GM23338 (cell line): ENCODE measurements at regions not wholly inside any gene's neighbourhood (a gene's known extent, or its start where the extent isn't known, plus 50 kb on each side); places are given as distances from the start of the nearest gene placed in this dataset.

ENCODE experiments used
- ATAC-seq: fragments of 200-7000 bp; cut with Tn5 transposase; 3 replicates; pipeline ENCODE4 v1.9.1; 2020
- DNase-seq: peaks from one replicate; pipeline ENCODE4 v3.0.0-alpha.2; 2015; ENCODE audit warnings: low spot score
- H2AFZ ChIP-seq: fragments of 200-600 bp; sonication (generic); 2 replicates; pipeline ENCODE4 v1.8.0; 2016; ENCODE audit warnings: antibody characterized with exemption, mild to moderate bottlenecking, moderate library complexity
- H3F3A ChIP-seq: fragments of 200-600 bp; sonication (generic); replicated peaks from 2 replicates; pipeline ENCODE4 v1.8.0; 2017; ENCODE audit warnings: antibody characterized with exemption, mixed run types, low read depth
- H3K27ac ChIP-seq: fragments of 200-600 bp; sonication (generic); 2 replicates; pipeline ENCODE4 v1.6.1; 2016; ENCODE audit warnings: low read depth
- H3K27me3 ChIP-seq: fragments of 200-600 bp; sonication (generic); 2 replicates; pipeline ENCODE4 v1.8.0; 2016; ENCODE audit warnings: mild to moderate bottlenecking, mixed run types, moderate library complexity; ENCODE audit not compliant: insufficient read depth
- H3K36me3 ChIP-seq: fragments of 200-600 bp; sonication (generic); 2 replicates; pipeline ENCODE4 v1.8.0; 2016; ENCODE audit warnings: mild to moderate bottlenecking; ENCODE audit not compliant: insufficient read depth
- H3K4me1 ChIP-seq: fragments of 200-600 bp; sonication (generic); 2 replicates; pipeline ENCODE4 v1.8.0; 2016; ENCODE audit warnings: mild to moderate bottlenecking, moderate library complexity; ENCODE audit not compliant: insufficient read depth
- H3K4me2 ChIP-seq: fragments of 200-600 bp; sonication (generic); 2 replicates; pipeline ENCODE4 v1.7.1; 2017; ENCODE audit warnings: mixed run types
- H3K4me3 ChIP-seq: fragments of 200-600 bp; sonication (generic); 2 replicates; pipeline ENCODE4 v1.6.1; 2016; ENCODE audit warnings: mixed run types
- H3K79me2 ChIP-seq: fragments of 200-600 bp; sonication (generic); replicated peaks from 2 replicates; pipeline ENCODE4 v1.8.0; 2017; ENCODE audit warnings: mild to moderate bottlenecking; ENCODE audit not compliant: insufficient read depth
- H3K9me2 ChIP-seq: fragments of 200-600 bp; sonication (generic); 2 replicates; pipeline ENCODE4 v1.8.0; 2017; ENCODE audit not compliant: insufficient read depth
- H4K20me1 ChIP-seq: fragments of 200-600 bp; sonication (generic); replicated peaks from 2 replicates; pipeline ENCODE4 v1.8.0; 2017; ENCODE audit warnings: mild to moderate bottlenecking; ENCODE audit not compliant: insufficient read depth
- H3K27ac Mint-ChIP-seq: 2 replicates; pipeline ENCODE4 v1.8.0; 2020; ENCODE audit warnings: inconsistent platforms, mild to moderate bottlenecking, moderate library complexity, mixed read lengths
- H3K27me3 Mint-ChIP-seq: 3 replicates; pipeline ENCODE4 v1.8.0; 2022; ENCODE audit warnings: low read depth, mild to moderate bottlenecking, moderate library complexity, mixed read lengths, inconsistent platforms; ENCODE audit not compliant: insufficient read depth, poor library complexity
- H3K36me3 Mint-ChIP-seq: 3 replicates; pipeline ENCODE4 v1.8.0; 2021; ENCODE audit warnings: low read depth, mild to moderate bottlenecking, inconsistent platforms, moderate library complexity, mixed read lengths
- H3K4me1 Mint-ChIP-seq: 3 replicates; pipeline ENCODE4 v1.8.0; 2020; ENCODE audit warnings: mild to moderate bottlenecking, inconsistent platforms, mixed read lengths
- H3K4me3 Mint-ChIP-seq: 3 replicates; pipeline ENCODE4 v1.8.0; 2021; ENCODE audit warnings: moderate library complexity, mild to moderate bottlenecking, inconsistent platforms, mixed read lengths
- H3K9me3 Mint-ChIP-seq: 3 replicates; pipeline ENCODE4 v1.8.0; 2020; ENCODE audit warnings: moderate library complexity, mild to moderate bottlenecking, inconsistent platforms, mixed read lengths
- CREB1 ChIP-seq: fragments of 250-450 bp; sonication (Bioruptor Pico); IDR thresholded peaks from 2 replicates; pipeline ENCODE4 v1.5.0; 2020; ENCODE audit warnings: low read depth, mild to moderate bottlenecking, moderate library complexity
- EZH2 ChIP-seq: fragments of 200-600 bp; sonication (generic); IDR thresholded peaks from one replicate; pipeline ENCODE4 v1.8.0; 2017; ENCODE audit warnings: antibody characterized with exemption, mild to moderate bottlenecking, low read depth; ENCODE audit not compliant: unreplicated experiment
- EZH2phosphoT487 ChIP-seq: fragments of 200-600 bp; sonication (generic); IDR thresholded peaks from one replicate; pipeline ENCODE4 v1.8.1; 2018; ENCODE audit warnings: antibody characterized with exemption; ENCODE audit not compliant: unreplicated experiment
- JUNB ChIP-seq: IDR thresholded peaks from one replicate; pipeline ENCODE4 v1.6.1; 2016; ENCODE audit warnings: antibody characterized with exemption; ENCODE audit not compliant: unreplicated experiment
- POLR2AphosphoS5 ChIP-seq: IDR thresholded peaks from 2 replicates; pipeline ENCODE4 v1.6.1; 2016; ENCODE audit warnings: antibody characterized with exemption, low read depth
- TF ChIP-seq, protein P1 (sequence below), 2 experiments: fragments of 200-600 bp in 1 of 2; sonication (generic) in 1 of 2; conservative IDR thresholded peaks; 2 replicates each; pipeline versions ENCODE4 v1.5.1 to v1.6.1; 2016 to 2017; ENCODE audit warnings: antibody characterized with exemption in 2 of 2, low read depth in 2 of 2, mild to moderate bottlenecking in 2 of 2, moderate library complexity in 1 of 2
- TF ChIP-seq, protein P2 (sequence below): fragments of 250-450 bp; sonication (Bioruptor Pico); IDR thresholded peaks from 2 replicates; pipeline ENCODE4 v1.5.0; 2020; ENCODE audit warnings: mild to moderate bottlenecking, moderate library complexity

DNA sequence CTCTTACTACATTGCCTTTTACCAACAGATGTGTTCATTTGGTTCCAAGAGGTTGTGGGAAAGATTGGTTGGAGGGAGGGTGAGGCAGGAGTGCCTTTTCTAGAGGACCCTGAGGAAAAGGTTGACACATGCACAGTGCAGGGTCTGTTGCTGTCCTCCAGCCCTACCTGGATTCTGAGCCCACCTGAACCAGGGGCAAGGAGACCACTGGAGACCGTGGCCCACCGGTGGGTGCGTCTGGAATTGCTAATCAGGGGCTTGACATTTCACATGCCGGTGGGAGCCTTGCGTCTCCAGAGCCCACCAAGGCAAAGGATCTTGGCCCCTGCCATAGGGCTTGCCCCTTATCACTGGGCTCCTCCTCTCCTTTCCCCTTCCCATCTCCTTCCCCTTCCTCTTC, 80.4 kb upstream of the ZBED5 start:
- H2AFZ ChIP-seq = no peak overlapping the region
- H3K4me2 ChIP-seq = no peak overlapping the region
- no peaks in the 10 kb centered on the region for H3K36me3 ChIP-seq
- Mint-ChIP-seq H3K27ac (no peak overlapping the region), H3K36me3 (no peaks in the 10 kb centered on the region), H3K4me1 (peaks cover 9% of the 10 kb centered on the region), H3K4me3 (no peak overlapping the region), H3K27me3 (peaks cover 1% of the 10 kb centered on the region), H3K9me3 (peaks cover 4% of the 10 kb centered on the region; the same call in 1 of the 3 replicates)
- H3K27ac ChIP-seq = no peak overlapping the region
- no peak for ATAC-seq
- no peaks in the 10 kb centered on the region for H3K79me2 ChIP-seq
- H3K4me1 ChIP-seq = peaks cover 3% of the 10 kb centered on the region; the same call in 1 of the 2 replicates
- no peak overlapping the region for H3K4me3 ChIP-seq
- H3K27me3 ChIP-seq = no peaks in the 10 kb centered on the region
- DNase-seq = no peak
- H3F3A ChIP-seq = no peaks in the 10 kb centered on the region
- TF ChIP-seq EZH2 = no peak
- no peak for TF ChIP-seq JUNB
- TF ChIP-seq POLR2AphosphoS5 = no peak
- TF ChIP-seq CREB1 (CRISPR knock-in tag) = no peak
- no peak for TF ChIP-seq EZH2phosphoT487
- TF ChIP-seq, protein P1, sequence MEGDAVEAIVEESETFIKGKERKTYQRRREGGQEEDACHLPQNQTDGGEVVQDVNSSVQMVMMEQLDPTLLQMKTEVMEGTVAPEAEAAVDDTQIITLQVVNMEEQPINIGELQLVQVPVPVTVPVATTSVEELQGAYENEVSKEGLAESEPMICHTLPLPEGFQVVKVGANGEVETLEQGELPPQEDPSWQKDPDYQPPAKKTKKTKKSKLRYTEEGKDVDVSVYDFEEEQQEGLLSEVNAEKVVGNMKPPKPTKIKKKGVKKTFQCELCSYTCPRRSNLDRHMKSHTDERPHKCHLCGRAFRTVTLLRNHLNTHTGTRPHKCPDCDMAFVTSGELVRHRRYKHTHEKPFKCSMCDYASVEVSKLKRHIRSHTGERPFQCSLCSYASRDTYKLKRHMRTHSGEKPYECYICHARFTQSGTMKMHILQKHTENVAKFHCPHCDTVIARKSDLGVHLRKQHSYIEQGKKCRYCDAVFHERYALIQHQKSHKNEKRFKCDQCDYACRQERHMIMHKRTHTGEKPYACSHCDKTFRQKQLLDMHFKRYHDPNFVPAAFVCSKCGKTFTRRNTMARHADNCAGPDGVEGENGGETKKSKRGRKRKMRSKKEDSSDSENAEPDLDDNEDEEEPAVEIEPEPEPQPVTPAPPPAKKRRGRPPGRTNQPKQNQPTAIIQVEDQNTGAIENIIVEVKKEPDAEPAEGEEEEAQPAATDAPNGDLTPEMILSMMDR (conservative IDR thresholded peaks at IDR 0.05; ENCODE audit: low read depth in 2 of 2) = no peak
- 0 out of 2 replicates have a peak, but pooled peaks cover 5% of the 10 kb centered on the region for H3K9me2 ChIP-seq
- no peaks in the 10 kb centered on the region for H4K20me1 ChIP-seq

DNA sequence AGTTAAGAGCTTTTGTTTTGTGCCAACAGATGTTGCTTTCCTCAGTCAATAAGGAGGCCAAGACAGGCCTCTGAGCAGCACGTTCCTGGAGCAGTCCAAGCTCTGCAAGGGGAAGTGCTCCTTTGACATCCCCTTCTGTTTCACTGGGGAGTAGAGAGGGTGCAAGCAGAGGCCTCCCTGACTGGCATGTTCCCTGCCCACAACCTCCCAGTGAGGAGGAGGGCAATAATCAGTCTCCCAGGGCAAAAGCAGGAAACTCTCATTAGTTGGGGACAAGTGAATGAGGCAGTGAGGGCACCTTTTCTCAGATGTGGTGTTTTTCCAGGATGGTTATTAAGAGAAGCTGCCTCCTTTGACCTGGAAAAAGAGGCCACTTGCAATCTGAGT, 79.5 kb upstream of the ZBED5 start:
- H3K4me3 Mint-ChIP-seq = no peak overlapping the region
- DNase-seq (no peak), ATAC-seq (no peak)

More for the DNA sequence above, 79.5 kb upstream of the ZBED5 start:
- Mint-ChIP-seq H3K27ac (no peak overlapping the region), H3K36me3 (no peaks in the 10 kb centered on the region), H3K27me3 (peaks cover 1% of the 10 kb centered on the region), H3K9me3 (peaks cover 4% of the 10 kb centered on the region; the same call in 1 of the 3 replicates), H3K4me1 (peaks cover 14% of the 10 kb centered on the region)
- Histone ChIP-seq H2AFZ (peak overlapping the region; percentile 69; the same call in 1 of the 2 replicates), H3K4me3 (no peak overlapping the region), H3K27me3 (no peaks in the 10 kb centered on the region), H3K36me3 (no peaks in the 10 kb centered on the region), H3K9me2 (0 out of 2 replicates have a peak, but pooled peaks cover 5% of the 10 kb centered on the region), H4K20me1 (no peaks in the 10 kb centered on the region), H3F3A (no peaks in the 10 kb centered on the region), H3K27ac (no peak overlapping the region), H3K4me2 (no peak overlapping the region), H3K79me2 (no peaks in the 10 kb centered on the region), H3K4me1 (peaks cover 9% of the 10 kb centered on the region; the same call in 1 of the 2 replicates)
- TF ChIP-seq, protein P1 (conservative IDR thresholded peaks at IDR 0.05; ENCODE audit: low read depth in 2 of 2) = no peak
- TF ChIP-seq POLR2AphosphoS5 = no peak
- TF ChIP-seq, protein P2, sequence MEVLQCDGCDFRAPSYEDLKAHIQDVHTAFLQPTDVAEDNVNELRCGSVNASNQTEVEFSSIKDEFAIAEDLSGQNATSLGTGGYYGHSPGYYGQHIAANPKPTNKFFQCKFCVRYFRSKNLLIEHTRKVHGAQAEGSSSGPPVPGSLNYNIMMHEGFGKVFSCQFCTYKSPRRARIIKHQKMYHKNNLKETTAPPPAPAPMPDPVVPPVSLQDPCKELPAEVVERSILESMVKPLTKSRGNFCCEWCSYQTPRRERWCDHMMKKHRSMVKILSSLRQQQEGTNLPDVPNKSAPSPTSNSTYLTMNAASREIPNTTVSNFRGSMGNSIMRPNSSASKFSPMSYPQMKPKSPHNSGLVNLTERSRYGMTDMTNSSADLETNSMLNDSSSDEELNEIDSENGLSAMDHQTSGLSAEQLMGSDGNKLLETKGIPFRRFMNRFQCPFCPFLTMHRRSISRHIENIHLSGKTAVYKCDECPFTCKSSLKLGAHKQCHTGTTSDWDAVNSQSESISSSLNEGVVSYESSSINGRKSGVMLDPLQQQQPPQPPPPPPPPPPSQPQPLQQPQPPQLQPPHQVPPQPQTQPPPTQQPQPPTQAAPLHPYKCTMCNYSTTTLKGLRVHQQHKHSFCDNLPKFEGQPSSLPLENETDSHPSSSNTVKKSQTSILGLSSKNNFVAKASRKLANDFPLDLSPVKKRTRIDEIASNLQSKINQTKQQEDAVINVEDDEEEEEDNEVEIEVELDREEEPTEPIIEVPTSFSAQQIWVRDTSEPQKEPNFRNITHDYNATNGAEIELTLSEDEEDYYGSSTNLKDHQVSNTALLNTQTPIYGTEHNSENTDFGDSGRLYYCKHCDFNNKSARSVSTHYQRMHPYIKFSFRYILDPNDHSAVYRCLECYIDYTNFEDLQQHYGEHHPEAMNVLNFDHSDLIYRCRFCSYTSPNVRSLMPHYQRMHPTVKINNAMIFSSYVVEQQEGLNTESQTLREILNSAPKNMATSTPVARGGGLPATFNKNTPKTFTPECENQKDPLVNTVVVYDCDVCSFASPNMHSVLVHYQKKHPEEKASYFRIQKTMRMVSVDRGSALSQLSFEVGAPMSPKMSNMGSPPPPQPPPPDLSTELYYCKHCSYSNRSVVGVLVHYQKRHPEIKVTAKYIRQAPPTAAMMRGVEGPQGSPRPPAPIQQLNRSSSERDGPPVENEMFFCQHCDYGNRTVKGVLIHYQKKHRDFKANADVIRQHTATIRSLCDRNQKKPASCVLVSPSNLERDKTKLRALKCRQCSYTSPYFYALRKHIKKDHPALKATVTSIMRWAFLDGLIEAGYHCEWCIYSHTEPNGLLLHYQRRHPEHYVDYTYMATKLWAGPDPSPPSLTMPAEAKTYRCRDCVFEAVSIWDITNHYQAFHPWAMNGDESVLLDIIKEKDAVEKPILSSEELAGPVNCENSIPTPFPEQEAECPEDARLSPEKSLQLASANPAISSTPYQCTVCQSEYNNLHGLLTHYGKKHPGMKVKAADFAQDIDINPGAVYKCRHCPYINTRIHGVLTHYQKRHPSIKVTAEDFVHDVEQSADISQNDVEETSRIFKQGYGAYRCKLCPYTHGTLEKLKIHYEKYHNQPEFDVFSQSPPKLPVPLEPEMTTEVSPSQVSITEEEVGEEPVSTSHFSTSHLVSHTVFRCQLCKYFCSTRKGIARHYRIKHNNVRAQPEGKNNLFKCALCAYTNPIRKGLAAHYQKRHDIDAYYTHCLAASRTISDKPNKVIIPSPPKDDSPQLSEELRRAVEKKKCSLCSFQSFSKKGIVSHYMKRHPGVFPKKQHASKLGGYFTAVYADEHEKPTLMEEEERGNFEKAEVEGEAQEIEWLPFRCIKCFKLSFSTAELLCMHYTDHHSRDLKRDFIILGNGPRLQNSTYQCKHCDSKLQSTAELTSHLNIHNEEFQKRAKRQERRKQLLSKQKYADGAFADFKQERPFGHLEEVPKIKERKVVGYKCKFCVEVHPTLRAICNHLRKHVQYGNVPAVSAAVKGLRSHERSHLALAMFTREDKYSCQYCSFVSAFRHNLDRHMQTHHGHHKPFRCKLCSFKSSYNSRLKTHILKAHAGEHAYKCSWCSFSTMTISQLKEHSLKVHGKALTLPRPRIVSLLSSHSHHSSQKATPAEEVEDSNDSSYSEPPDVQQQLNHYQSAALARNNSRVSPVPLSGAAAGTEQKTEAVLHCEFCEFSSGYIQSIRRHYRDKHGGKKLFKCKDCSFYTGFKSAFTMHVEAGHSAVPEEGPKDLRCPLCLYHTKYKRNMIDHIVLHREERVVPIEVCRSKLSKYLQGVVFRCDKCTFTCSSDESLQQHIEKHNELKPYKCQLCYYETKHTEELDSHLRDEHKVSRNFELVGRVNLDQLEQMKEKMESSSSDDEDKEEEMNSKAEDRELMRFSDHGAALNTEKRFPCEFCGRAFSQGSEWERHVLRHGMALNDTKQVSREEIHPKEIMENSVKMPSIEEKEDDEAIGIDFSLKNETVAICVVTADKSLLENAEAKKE = no peak
